GM21717 (cell line): ENCODE measurements at regions not wholly inside any gene's neighbourhood (a gene's known extent, or its start where the extent isn't known, plus 50 kb on each side); places are given as distances from the start of the nearest gene placed in this dataset.

Source experiments
- ATAC-seq: cut with Tn5 transposase; IDR thresholded peaks from one replicate; pipeline ENCODE4 v1.9.1; 2021; ENCODE audit warnings: mild to moderate bottlenecking, moderate library complexity; ENCODE audit not compliant: unreplicated experiment

DNA sequence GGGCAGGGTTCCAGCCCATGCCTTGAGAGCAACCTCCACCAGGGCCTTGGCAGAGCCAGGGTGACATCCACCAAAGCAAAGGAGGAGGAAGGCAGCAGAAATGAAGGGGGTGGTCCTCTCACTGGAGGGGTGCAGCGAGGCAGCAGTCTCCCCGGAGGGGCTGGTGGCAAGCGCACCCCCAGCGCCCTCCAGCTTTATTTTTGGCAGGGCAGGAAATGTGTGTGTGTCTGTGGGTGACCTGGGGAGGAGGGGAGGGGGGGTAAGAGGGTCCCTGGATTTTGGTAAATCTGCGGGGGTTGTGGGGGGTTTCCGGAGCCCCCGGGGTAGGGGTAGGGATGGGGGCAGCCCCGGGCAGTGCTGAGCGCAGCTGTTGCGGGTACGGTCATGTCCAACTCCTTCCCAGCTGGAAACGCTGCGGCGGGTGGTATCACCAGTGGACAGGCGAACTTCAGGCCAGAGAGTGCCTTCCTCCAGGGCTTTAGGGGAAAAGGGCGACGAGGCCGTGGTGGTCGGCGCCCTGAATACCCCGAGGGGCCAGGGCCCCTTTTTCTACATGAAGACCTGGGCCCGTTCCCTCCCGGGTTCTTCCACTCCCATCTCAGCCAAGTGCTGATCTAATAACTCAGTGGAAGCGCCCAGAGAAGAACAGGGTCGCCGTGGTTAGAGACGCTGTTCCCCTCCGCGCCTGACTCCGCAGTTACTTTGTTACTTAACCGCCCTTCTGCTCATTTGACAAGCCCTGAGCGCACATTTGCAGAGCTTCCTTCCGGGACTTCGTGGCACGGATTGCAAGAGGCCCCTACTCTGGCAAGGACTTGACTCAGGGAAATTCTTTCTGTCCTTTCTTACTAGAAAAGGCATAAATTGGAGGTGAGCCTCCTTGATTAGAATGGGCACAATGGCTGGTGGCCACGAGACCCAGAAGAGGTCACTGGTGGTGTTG is 55.2 kb downstream of the FOS start:
- no peak for ATAC-seq

DNA sequence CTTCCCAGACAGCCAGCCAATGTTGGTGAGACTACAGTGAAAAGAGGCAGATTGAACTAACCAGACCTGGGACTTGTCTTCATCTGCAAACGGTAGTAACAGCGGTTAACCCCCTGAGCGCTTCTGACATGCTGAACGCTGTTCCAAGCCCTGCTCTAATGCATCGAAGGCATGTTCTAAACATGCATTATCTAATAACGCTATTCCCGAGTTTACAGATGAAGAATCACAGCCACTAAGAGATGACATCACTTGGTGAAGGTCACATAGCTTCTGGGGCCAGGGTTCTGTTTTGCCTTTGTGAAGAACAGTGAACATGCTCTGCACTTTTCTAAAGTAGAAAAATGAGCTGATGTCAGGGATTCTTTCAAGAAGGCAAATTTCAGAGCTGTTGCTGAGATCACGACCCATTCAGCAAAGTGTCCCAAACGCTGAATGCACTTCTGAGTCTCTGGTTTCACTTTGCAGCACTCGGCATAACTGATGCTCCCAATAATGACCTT is 56.0 kb downstream of the FOS start:
- ATAC-seq: no peak

DNA sequence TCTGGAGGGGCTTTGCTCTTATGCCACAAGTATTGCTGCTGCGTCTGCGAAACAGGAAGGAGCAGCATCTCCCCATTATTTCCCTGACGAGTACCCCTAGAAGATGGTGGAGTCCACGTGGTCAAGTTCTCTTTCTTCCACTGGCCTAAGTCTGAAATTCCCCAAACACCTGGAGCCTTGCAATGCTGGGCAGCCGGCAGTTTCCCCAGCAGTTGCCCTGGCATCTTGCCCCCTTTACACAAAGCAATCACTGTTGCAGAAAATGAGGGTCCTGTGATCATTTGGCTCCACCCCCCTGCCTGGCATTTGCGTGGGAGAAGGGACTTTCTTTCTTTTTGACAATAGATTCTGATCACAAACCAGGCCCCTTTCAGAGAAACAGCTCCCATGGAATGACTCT is 56.9 kb downstream of the FOS start:
- ATAC-seq: no peak

DNA sequence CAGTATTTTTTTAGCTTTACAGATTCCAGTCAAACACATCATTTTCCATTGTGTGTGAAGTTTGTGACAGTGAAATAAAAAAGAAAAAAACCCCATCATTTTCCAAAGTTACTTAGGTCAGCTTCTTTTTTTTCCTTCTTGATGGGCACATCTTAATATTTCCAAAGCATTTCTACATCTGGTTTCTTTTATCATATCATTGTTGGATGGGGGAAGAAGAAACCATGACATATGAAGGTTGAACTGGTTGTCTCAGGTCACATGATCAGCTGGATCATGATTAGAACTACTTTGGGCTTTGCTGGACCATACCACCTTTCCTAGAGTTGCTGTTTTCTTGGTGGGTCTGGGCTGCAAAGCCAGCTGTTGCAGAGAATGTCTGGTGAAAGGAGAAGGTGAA is 59.8 kb downstream of the FOS start:
- no peak for ATAC-seq

DNA sequence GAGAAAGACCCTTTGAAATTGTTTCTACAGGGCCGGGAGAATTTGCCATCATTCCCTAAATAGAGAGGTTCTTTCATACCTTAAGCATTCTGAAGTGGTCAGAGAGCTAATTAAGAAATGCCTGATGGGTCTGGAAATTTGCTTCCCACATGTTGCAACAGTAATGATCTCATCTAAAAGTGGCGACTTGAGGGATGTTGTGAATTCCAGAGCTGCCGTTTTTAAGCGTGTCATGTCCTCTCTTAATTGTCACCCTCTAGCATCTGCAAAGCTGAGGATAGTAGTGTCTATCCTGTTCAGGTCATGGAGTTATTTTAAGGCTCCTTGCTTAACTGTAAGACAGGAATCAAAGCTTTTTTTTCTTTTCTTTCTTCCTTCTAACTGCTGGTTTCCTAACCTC is 60.4 kb downstream of the FOS start:
- ATAC-seq: no peak

DNA sequence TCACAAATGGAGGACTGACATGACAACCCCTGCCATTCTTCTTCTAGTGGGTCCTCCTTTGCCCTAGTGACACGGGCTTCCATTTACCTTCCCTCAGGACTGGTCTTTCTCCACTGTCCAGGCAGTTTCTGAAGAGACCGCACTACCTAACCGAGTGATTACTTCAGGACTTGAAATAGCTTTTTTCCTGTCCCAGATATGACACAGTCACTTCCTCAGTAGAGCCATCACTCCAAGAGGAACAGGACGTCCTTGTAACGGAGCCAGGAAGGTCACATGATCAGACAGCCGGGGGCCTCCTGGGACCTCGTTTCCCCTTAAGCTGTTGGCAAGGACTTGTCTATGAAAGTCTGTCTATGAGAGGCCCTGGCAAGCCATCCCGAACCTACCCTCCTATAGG is 62.3 kb downstream of the FOS start:
- ATAC-seq: no peak

DNA sequence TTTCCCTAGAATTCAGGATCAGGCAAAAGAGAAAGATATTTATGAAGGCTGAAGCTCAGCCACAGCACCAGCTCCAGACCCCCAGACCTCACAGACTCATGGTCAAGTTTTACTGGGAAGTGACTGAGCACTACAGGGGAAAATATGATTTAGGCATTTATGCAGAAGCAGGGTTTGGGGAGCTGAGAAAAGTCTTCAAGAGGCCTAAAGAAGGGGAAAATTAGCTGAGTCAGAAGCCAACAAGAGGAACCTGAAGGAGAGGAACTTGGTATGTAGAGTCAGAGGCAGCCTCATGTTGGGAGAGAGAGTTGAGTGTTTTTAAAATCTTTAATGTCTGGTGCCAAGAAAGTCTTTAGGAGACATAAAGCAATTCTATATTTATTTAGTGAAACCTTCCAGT is 63.0 kb downstream of the FOS start:
- no peak for ATAC-seq

DNA sequence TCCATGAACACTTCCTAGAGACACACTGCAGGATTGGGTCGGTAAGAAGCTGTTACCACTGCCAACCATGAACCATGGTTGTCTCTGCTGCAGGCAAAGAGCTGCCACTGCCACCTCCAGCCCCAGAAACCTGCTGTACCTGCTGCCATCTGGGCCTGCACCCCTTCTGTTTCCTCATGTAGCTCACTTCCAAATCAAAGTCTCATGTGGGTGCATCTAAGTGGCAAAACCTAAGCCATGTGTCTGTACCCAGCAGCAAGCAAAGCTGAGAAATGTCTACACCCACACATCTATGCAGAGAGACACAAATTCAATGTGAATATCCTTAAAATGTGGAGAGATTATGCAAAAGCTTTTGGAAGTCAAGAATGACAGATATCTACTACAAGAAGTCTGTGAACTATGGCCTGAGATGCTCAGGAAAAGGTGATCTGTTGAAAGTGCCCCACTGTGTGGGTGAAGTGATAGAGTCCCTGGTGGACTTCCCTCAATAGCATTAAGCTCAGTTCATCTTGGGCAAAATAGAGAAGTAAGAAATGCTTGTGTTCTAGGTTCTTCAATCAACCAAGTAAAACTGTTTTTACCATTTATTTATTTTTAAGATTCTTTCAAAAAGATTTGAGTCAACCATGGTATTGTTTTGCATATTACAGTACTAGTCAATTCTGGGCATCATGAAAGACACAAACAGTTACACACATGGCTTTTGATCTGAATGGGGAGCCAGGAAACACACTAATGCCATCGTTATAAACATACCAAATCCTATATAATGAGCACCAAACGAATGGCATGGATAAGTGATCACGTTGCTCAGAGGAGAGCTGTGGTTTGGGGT is 64.4 kb downstream of the FOS start:
- ATAC-seq: peak; percentile 60

DNA sequence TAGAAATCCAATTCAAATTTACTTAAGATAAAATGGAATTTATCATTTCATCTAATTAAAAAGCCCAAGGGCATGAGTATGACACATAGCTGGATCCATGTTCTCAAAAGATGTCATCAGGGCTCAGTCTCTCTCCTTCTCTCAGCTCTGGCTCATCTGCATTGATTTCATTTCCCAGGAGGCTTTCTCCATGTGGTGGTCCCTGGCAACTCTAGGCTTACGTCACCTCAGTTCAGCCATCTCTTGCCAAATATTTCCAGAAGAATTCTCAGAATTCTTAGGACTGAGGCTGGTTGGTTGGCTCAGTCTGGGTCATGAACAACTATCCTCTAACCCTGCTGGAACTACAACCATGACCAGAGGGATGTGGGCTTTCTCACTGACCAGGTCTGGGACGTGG is 65.3 kb downstream of the FOS start:
- ATAC-seq: no peak

DNA sequence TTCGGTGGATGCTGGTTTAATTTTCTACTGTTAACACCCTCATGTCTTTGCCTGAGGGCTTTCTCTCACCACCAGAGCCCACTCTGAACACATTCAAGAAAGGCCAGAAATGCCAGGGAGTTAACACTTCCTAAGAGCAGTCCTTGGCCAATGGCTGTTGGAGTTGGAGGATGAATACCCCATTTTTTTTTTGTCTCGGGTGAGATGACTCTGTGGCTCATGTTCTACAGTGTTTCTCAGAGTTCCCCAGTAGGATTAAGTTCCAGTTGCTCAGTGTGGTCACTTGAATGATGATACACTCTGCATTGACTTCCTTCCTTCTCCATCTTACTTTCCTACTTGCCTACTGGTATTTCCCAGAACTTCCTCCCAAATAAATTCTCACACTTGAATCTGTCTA is 65.8 kb downstream of the FOS start:
- ATAC-seq: no peak

DNA sequence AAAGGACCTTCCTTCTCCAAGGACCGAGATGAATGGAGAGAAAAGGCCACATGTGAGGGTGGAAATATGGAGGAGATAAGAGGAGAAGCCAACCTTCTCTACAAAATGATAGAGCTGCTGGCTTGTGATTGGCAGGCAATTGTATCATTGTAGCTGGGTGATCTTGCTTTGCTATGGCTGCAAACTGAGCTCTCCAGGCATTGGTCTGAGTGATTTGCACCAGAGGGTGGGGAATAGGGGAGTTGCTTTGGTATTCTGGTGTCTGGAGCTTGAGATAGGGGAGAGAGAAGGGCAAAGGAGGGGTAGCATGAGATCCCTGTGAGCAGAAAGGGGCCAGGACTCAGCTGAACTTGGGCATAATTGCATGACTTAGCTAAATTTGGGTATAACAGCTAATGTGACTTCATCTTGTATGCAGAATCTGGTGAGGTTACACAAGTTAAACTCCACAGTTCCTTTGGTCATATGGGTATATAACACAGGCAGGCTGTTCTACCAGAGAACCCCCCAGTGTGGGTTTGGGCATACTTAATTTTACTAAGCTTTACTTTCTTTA is 72.0 kb downstream of the FOS start:
- ATAC-seq: no peak

DNA sequence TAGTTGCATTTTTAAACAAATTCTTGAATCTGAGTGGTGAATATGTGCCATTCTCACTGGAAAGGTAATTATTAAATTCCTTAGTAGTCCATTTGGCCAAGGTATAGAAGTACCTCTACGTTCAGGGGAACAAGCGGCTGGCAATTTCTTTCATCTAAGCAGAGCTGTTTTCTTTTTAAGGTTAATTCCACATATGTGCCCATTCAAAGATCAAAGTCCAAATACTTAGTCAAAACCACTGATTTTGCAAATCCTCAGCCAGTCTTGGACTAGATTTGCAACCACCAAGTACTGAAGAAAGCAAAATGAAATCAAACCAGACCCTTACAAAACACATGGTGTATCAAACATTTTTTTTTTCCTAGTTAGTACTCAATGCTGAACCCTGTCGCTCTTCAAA is 68.7 kb upstream of the JDP2 start:
- no peak for ATAC-seq

DNA sequence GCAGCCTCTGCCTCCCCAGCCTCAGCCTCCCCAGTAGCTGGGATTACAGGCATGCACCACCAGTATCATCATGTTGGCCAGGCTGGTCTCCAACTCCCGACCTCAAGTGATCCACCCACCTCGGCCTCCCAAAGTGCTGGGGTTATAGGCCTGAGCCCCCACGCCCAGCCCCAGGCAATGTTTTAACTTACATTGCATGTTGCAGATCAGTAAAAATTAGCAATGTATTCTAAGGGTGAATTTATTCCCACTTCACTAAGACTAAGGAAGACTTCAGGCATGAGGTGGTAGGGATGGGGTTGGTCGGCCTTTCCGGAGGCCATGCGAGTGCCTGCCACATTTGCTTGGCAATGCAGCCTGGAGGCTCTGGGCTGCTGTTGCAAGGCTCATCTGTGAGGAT is 66.8 kb upstream of the JDP2 start:
- ATAC-seq: no peak

DNA sequence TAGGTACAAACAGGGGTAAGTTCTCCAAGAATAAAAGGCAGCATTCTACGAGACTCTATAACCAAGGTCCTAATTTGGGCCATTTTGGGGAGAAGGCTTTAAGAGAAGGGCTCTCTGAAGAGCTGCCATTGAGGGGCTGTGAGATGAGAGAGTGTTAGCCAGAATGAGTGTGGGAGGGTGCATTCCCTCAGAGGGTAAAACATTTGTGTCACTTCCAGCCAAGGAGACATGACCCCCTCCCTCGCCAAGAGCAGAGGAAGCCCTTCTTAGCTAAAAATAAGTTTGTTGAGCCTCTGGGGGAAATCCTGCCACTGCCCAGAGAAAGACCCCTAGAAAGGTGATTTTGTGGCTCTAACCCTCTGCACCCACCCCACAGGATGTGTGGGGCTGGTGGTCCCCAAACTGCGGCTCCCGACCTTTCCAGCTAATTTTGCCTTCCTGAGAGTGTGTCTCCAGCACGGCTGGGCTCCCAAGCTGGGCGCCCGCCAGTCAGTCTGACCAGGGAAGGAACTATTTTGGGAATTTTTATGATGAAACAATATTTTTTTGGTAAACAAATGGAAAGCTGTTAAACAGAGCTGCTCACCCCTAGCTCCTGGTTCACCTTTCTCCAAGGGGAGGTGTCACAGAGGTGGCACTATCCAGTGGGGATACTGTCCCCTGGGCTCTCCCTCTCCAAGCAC is 65.9 kb upstream of the JDP2 start:
- ATAC-seq: no peak

DNA sequence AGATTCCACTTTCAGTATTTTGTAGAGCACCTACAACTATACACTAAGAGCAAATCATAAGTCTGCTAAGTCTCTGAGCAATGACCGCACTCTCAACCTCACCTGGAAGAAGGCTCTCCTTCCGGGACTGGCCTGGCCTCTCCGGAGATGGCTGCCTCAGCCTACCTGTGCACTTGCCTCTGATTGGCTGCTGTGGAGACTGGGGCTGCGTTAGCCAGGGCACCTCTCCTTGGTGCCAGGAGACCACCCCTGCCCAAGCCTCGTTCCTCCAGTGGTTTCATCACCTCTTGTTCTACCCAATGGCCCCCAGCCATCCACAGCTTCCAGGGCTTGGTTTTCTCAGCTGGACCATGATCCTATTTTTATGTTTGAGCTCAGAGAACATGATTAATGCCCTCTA is 64.7 kb upstream of the JDP2 start:
- ATAC-seq: no peak

DNA sequence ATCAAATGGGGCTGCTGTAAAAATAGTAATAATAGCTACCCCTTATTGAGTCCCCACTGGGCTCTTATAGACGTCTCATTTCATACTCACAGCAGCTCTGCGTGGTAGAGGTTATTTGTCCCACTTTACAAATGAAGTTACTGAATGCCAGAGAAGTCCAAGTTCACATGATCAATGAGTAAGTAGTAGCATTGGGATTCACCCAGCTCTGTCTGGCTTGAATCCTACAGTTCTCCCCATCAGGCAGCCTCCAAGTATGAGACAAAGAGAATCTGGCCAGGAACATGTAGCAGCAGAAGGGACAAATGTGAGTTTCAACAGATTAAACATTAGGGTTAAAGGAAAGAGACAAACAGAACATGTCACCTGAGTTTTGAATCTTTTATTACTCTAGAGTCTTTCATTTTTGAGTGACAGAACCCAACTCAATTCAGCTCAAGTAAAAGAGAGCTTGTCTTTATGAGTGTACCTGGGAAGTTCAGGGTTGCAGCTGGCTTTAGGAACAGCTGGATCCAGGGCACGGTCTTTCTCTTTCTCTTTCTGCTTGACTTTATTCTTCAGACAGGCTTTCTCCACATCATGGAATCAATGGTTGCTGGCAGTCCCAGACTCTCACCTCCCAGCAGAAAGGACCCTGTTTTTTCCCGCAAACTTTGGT is 64.1 kb upstream of the JDP2 start:
- no peak for ATAC-seq

DNA sequence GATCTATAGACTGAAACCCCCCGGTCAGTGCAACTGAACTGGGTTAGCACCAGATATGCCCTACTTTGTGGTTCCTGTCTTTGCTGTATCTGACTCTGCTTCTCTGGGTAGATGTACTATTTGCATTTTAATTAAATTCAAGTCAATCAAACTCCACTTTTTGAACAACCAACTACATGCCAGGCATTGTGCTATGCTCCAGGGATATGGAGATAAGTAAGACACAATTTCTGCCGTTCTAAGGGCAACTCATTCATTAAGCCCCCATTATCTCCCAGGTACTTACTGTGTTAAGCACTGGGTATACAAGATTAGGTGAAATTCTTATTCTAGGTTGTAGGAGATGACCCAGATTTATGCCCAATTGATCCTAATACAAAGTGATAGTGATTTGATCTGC is 62.7 kb upstream of the JDP2 start:
- ATAC-seq: no peak

DNA sequence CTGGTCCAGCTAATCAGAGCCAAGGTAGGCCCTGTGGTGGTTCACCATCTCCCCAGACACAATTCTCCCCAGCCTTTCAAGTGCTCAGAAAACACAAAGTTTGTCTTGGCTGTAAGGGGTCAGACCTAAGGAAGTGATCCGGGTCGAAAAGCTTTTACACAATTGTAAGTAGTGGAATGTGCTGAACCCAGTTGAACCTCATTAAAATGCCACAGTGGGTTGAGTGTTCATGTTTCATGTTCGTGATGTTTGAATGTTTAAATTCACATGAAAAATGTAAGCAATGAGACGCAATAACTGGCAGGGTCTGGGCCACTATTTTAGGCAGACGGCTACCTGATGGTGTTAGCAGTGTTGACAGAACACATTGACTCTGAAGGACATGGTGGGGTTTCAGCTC is 60.9 kb upstream of the JDP2 start:
- no peak for ATAC-seq

DNA sequence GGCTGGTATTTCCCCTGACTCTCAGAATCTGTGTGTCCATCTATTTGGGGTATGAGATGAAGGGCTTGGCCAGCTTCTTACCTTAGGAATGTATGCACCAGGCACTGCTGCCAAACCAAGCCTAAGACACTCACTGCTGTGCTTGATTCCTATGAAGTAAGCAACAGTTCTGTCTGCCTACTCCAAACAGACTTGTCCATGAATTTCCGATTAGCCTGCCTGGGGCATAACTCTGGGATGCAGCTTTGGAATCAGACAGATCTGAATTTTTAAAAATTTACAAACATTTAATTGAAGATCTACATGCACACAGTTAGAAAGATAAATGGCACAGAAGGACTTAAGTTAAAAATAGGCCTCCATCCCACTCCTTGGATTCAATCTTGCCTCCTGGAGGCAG is 59.5 kb upstream of the JDP2 start:
- ATAC-seq: no peak

DNA sequence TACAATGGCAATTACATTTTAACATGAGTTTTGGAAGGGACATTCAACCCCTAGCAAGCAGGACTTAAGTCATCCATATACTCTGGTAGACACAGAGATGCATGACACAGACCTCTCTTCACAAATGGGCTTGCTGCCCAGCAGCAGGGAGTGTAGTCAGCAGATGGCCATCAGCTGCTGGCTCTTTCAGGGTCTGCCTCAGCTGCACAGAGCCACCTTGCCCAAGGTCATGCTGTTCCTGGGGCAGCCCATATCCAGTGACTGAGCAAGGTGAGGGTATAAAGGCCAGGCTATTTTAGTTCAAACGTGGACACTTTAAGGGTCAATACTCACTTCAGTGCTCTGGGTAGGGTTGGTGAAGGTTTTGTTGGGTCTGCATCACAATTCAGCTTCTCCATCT is 58.3 kb upstream of the JDP2 start:
- no peak for ATAC-seq
